ENCODE measurements at regions not wholly inside any gene's neighbourhood (a gene's known extent, or its start where the extent isn't known, plus 50 kb on each side); places are given as distances from the start of the nearest gene placed in this dataset.

- no peaks in the 10 kb centered on the region for H3K9me3 ChIP-seq
- H3K4me3 ChIP-seq, result no peak overlapping the region
- H3K36me3 ChIP-seq, result no peaks in the 10 kb centered on the region
- intact Hi-C loops (cut with DNase I), result no loop called here
- TF ChIP-seq, protein P1, sequence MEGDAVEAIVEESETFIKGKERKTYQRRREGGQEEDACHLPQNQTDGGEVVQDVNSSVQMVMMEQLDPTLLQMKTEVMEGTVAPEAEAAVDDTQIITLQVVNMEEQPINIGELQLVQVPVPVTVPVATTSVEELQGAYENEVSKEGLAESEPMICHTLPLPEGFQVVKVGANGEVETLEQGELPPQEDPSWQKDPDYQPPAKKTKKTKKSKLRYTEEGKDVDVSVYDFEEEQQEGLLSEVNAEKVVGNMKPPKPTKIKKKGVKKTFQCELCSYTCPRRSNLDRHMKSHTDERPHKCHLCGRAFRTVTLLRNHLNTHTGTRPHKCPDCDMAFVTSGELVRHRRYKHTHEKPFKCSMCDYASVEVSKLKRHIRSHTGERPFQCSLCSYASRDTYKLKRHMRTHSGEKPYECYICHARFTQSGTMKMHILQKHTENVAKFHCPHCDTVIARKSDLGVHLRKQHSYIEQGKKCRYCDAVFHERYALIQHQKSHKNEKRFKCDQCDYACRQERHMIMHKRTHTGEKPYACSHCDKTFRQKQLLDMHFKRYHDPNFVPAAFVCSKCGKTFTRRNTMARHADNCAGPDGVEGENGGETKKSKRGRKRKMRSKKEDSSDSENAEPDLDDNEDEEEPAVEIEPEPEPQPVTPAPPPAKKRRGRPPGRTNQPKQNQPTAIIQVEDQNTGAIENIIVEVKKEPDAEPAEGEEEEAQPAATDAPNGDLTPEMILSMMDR (IDR thresholded peaks at IDR 0.05), result no peak
- no peak for TF ChIP-seq POLR2A (IDR thresholded peaks at IDR 0.05)
- no peaks in the 10 kb centered on the region for H3K27me3 ChIP-seq
- no peak for DNase-seq
- H3K4me1 ChIP-seq, result no peaks in the 10 kb centered on the region
- H3K27ac ChIP-seq, result no peak overlapping the region
Measured at GRCh38 chr2:209073151-209073550, 350.7 kb upstream of the MAP2 start.

DNA sequence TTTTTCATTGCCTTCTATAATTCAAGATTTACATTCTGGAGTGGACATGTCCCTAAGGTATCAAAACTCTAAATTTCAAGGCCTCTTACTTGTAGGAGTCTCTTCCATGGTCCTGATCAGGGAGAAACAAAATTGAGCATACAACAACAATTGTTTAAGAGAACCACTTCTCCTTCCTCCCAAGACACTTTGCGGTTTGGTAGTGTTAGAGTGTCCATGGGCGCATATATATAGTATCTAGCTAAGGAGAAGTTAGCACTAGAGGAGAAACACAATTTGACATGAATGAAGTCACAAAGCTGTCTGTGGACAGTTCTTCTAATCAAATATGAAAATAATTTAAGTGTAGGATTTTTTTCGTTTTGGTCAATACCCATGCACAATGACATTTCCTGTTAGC lies 349.1 kb upstream of the MAP2 start:
- intact Hi-C loops (cut with DNase I), result no loop called here
- WGBS, 2 donors, result 83 to 93% methylated on average over 3 of the region's 3 CpGs

GRCh38 chr2:209076151-209076550 lies 347.7 kb upstream of the MAP2 start:
- WGBS, 2 donors, result 46 to 71% methylated on average over 1 of the region's 1 CpG
- H3K9me3 ChIP-seq, result no peaks in the 10 kb centered on the region
- H3K4me1 ChIP-seq, result no peaks in the 10 kb centered on the region
- intact Hi-C loops (cut with DNase I), result no loop called here
- no peaks in the 10 kb centered on the region for H3K27me3 ChIP-seq
- no peak overlapping the region for H3K4me3 ChIP-seq
- no peaks in the 10 kb centered on the region for H3K36me3 ChIP-seq
- no peak for TF ChIP-seq POLR2A (IDR thresholded peaks at IDR 0.05)
- TF ChIP-seq, protein P1 (IDR thresholded peaks at IDR 0.05), result no peak
- H3K27ac ChIP-seq, result no peak overlapping the region
- DNase-seq, result no peak

More for the DNA sequence above, 349.1 kb upstream of the MAP2 start:
- DNase-seq, result no peak
- TF ChIP-seq, protein P1 (IDR thresholded peaks at IDR 0.05), result no peak
- no peak for TF ChIP-seq POLR2A (IDR thresholded peaks at IDR 0.05)
- Histone ChIP-seq H3K36me3 (no peaks in the 10 kb centered on the region), H3K27me3 (no peaks in the 10 kb centered on the region), H3K4me1 (no peaks in the 10 kb centered on the region), H3K4me3 (no peak overlapping the region), H3K27ac (no peak overlapping the region), H3K9me3 (no peaks in the 10 kb centered on the region)

GRCh38 chr2:209086761-209087160 lies 337.1 kb upstream of the MAP2 start:
- Histone ChIP-seq H3K4me1 (no peaks in the 10 kb centered on the region), H3K27me3 (no peaks in the 10 kb centered on the region), H3K9me3 (no peaks in the 10 kb centered on the region), H3K27ac (no peak overlapping the region), H3K4me3 (no peak overlapping the region), H3K36me3 (no peaks in the 10 kb centered on the region)
- TF ChIP-seq, protein P1 (IDR thresholded peaks at IDR 0.05), result no peak
- no peak for TF ChIP-seq POLR2A (IDR thresholded peaks at IDR 0.05)
- no peak for DNase-seq
- 80 to 89% methylated on average over 3 of the region's 3 CpGs for WGBS, 2 donors
- intact Hi-C loops (cut with DNase I), result no loop called here

DNA sequence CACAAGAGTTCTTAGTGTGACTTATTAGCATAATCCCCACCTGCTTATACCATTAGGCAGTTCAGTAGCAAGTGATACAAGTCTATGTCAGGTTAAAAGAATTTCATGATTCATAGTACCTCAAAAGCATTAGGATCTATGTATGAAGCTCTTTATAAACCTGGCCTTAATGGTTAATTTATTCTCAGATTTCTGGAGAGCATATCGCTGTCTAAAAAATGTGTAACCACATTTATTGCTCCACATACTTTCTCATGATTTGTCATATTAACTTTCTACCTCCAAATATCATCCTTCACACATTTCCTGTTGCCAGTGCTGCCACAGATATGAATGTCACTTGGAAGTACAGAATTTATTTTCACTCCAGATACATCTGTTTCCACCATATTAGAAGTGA lies 332.8 kb upstream of the MAP2 start:
- Histone ChIP-seq H3K36me3 (no peaks in the 10 kb centered on the region), H3K9me3 (no peaks in the 10 kb centered on the region), H3K27me3 (no peaks in the 10 kb centered on the region), H3K4me1 (no peaks in the 10 kb centered on the region), H3K4me3 (no peak overlapping the region), H3K27ac (no peak overlapping the region)
- intact Hi-C loops (cut with DNase I), result no loop called here
- DNase-seq, result no peak
- TF ChIP-seq, protein P1 (IDR thresholded peaks at IDR 0.05), result no peak
- no peak for TF ChIP-seq POLR2A (IDR thresholded peaks at IDR 0.05)
- 43 to 63% methylated on average over 1 of the region's 1 CpG for WGBS, 2 donors

All from esophagus squamous epithelium (tissue), 5 donors.